NCI-H524 (cell line): ENCODE measurements at regions not wholly inside any gene's neighbourhood (a gene's known extent, or its start where the extent isn't known, plus 50 kb on each side); places are given as distances from the start of the nearest gene placed in this dataset.
"Not testable (repeated sequence)": the region's sequence is repeated elsewhere in the genome, so short reads cannot be mapped to it uniquely, and the experiment has no call there.

Experiments
- DNase-seq, 2 experiments: peaks; one replicate each; lab custom pipeline; 2025; lab: John Stamatoyannopoulos, UW

- DNase-seq: no peak
Measured at GRCh38 chr6:12348530-12349511, 58.7 kb downstream of the EDN1 start.

GRCh38 chr6:12350644-12351170 is 60.5 kb downstream of the EDN1 start:
- no peak for DNase-seq

- DNase-seq: no peak
Measured at GRCh38 chr6:12351672-12352071, 61.5 kb downstream of the EDN1 start.

- no peak for DNase-seq
Measured at GRCh38 chr6:12353731-12354130, 63.6 kb downstream of the EDN1 start.

GRCh38 chr6:12354499-12354898 is 64.3 kb downstream of the EDN1 start:
- DNase-seq: no peak

GRCh38 chr6:12355354-12355753 is 65.2 kb downstream of the EDN1 start:
- DNase-seq: no peak

GRCh38 chr6:12356431-12356830 is 66.3 kb downstream of the EDN1 start:
- no peak for DNase-seq

- no peak for DNase-seq
Measured at GRCh38 chr6:12356983-12357972, 67.1 kb downstream of the EDN1 start.

GRCh38 chr6:12359036-12359435 is 68.9 kb downstream of the EDN1 start:
- no peak for DNase-seq

GRCh38 chr6:12361042-12361765 is 71.0 kb downstream of the EDN1 start:
- no peak for DNase-seq

- DNase-seq: not testable (repeated sequence)
Measured at GRCh38 chr6:12363277-12363650, 73.1 kb downstream of the EDN1 start.

- no peak for DNase-seq
Measured at GRCh38 chr6:12363651-12364381, 73.7 kb downstream of the EDN1 start.

GRCh38 chr6:12364621-12365020 is 74.5 kb downstream of the EDN1 start:
- DNase-seq: no peak

GRCh38 chr6:12366731-12367130 is 76.6 kb downstream of the EDN1 start:
- DNase-seq: no peak

GRCh38 chr6:12367412-12367811 is 77.3 kb downstream of the EDN1 start:
- no peak for DNase-seq

- DNase-seq: no peak
Measured at GRCh38 chr6:12369355-12369754, 79.2 kb downstream of the EDN1 start.

GRCh38 chr6:12369781-12370262 is 79.7 kb downstream of the EDN1 start:
- no peak for DNase-seq

GRCh38 chr6:12371151-12371550 is 81.0 kb downstream of the EDN1 start:
- no peak for DNase-seq

GRCh38 chr6:12371641-12372146 is 81.5 kb downstream of the EDN1 start:
- DNase-seq: no peak

GRCh38 chr6:12379181-12379580 is 89.0 kb downstream of the EDN1 start:
- no peak for DNase-seq

- DNase-seq: no peak
Measured at GRCh38 chr6:12381587-12381986, 91.4 kb downstream of the EDN1 start.
